MM.1S (cell line): ENCODE measurements at regions not wholly inside any gene's neighbourhood (a gene's known extent, or its start where the extent isn't known, plus 50 kb on each side); places are given as distances from the start of the nearest gene placed in this dataset.

Source experiments
- CTCF ChIP-seq: fragments of 300-600 bp; sonication (generic); IDR thresholded peaks from 2 replicates; pipeline ENCODE4 v1.5.1; 2016; ENCODE audit warnings: antibody characterized with exemption, low read length, mixed read lengths
- EZH2 ChIP-seq: fragments of 300-600 bp; sonication (generic); optimal IDR thresholded peaks from 2 replicates; pipeline ENCODE3; 2017; ENCODE audit warnings: low read depth, mild to moderate bottlenecking, antibody characterized with exemption, low read length, mixed read lengths

- TF ChIP-seq CTCF (no peak), EZH2 (no peak)
Measured at GRCh38 chr13:50154697-50155096, 139.5 kb downstream of the KCNRG start.
